Keratinocyte (primary cell): ENCODE measurements at regions not wholly inside any gene's neighbourhood (a gene's known extent, or its start where the extent isn't known, plus 50 kb on each side); places are given as distances from the start of the nearest gene placed in this dataset.

ENCODE experiments used
- EZH2 ChIP-seq: IDR thresholded peaks from one replicate; pipeline ENCODE4 v1.6.1; 2012; ENCODE audit warnings: inconsistent platforms, mild to moderate bottlenecking, low read length, moderate library complexity
- TF ChIP-seq, protein P1 (sequence below), 3 experiments: IDR thresholded peaks in 1 of 3; conservative IDR thresholded peaks in 1 of 3; optimal IDR thresholded peaks in 1 of 3; 2 replicates in 2 of 3; 3 replicates in 1 of 3; pipeline versions ENCODE3 to v1.5.1; 2011; ENCODE audit warnings: low read length in 3 of 3, mild to moderate bottlenecking in 3 of 3, moderate library complexity in 2 of 3, control low read depth in 1 of 3, inconsistent platforms in 1 of 3; ENCODE audit not compliant: insufficient read depth in 2 of 3; ENCODE audit errors: extremely low read depth in 1 of 3

DNA sequence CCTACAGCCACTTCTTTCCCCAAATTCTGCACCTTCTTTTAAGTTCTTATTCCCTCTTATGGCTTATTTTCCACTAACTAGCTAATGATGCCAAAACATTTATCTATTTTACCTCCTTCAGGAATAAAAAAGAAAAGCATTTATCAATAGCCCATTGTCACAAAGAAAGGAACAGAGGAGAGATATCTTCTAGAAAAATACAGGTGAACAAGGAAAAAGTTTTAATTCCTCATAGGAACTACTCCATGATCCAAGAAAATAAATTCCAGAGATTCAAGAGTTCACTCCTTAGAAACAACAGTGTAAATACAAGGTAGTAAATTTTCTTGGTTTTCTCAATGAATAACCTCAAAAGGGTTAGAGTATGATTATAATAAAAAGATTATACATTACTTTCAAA, 52.6 kb upstream of the TOP3B start:
- no peak for TF ChIP-seq EZH2
- TF ChIP-seq, protein P1, sequence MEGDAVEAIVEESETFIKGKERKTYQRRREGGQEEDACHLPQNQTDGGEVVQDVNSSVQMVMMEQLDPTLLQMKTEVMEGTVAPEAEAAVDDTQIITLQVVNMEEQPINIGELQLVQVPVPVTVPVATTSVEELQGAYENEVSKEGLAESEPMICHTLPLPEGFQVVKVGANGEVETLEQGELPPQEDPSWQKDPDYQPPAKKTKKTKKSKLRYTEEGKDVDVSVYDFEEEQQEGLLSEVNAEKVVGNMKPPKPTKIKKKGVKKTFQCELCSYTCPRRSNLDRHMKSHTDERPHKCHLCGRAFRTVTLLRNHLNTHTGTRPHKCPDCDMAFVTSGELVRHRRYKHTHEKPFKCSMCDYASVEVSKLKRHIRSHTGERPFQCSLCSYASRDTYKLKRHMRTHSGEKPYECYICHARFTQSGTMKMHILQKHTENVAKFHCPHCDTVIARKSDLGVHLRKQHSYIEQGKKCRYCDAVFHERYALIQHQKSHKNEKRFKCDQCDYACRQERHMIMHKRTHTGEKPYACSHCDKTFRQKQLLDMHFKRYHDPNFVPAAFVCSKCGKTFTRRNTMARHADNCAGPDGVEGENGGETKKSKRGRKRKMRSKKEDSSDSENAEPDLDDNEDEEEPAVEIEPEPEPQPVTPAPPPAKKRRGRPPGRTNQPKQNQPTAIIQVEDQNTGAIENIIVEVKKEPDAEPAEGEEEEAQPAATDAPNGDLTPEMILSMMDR (optimal IDR thresholded peaks at IDR 0.05 in 1 of 3, IDR thresholded peaks at IDR 0.05 in 1 of 3, conservative IDR thresholded peaks at IDR 0.05 in 1 of 3; ENCODE audit: extremely low read depth in 1 of 3, insufficient read depth in 2 of 3, low read length in 3 of 3) = no peak
